ENCODE measurements at regions not wholly inside any gene's neighbourhood (a gene's known extent, or its start where the extent isn't known, plus 50 kb on each side); places are given as distances from the start of the nearest gene placed in this dataset.

GRCh38 chr4:62470020-62470419 lies 1269.9 kb downstream of the ADGRL3 start:
- no peak overlapping the region for H3K4me3 ChIP-seq (ENCODE audit: low read depth, low read length)
- no peak for TF ChIP-seq CTCF (conservative IDR thresholded peaks at IDR 0.05; ENCODE audit: low read depth, low read length)
- DNase-seq (ENCODE audit: low read depth): no peak

- no peak for TF ChIP-seq CTCF (conservative IDR thresholded peaks at IDR 0.05; ENCODE audit: low read depth, low read length)
- H3K4me3 ChIP-seq (ENCODE audit: low read depth, low read length): no peak overlapping the region
- DNase-seq (ENCODE audit: low read depth): no peak
These were observed 1261.8 kb downstream of the ADGRL3 start for GRCh38 chr4:62461961-62462360.

- DNase-seq (ENCODE audit: low read depth): no peak
- H3K4me3 ChIP-seq (ENCODE audit: low read depth, low read length): no peak overlapping the region
- TF ChIP-seq CTCF (conservative IDR thresholded peaks at IDR 0.05; ENCODE audit: low read depth, low read length): no peak
These were observed 1260.2 kb downstream of the ADGRL3 start for GRCh38 chr4:62460329-62460728.

- no peak for TF ChIP-seq CTCF (conservative IDR thresholded peaks at IDR 0.05; ENCODE audit: low read depth, low read length)
- H3K4me3 ChIP-seq (ENCODE audit: low read depth, low read length): no peak overlapping the region
- DNase-seq (ENCODE audit: low read depth): peak; percentile 1
These were observed 1257.2 kb downstream of the ADGRL3 start for GRCh38 chr4:62457356-62457755.

- peak; percentile 1 for DNase-seq (ENCODE audit: low read depth)
- no peak overlapping the region for H3K4me3 ChIP-seq (ENCODE audit: low read depth, low read length)
- TF ChIP-seq CTCF (conservative IDR thresholded peaks at IDR 0.05; ENCODE audit: low read depth, low read length): no peak
These were observed 1255.7 kb downstream of the ADGRL3 start for GRCh38 chr4:62455871-62456270.

- DNase-seq (ENCODE audit: low read depth): no peak
- no peak overlapping the region for H3K4me3 ChIP-seq (ENCODE audit: low read depth, low read length)
- TF ChIP-seq CTCF (conservative IDR thresholded peaks at IDR 0.05; ENCODE audit: low read depth, low read length): no peak
These were observed 1254.4 kb downstream of the ADGRL3 start for GRCh38 chr4:62454535-62454934.

GRCh38 chr4:62450740-62451139 lies 1250.6 kb downstream of the ADGRL3 start:
- no peak for DNase-seq (ENCODE audit: low read depth)
- no peak overlapping the region for H3K4me3 ChIP-seq (ENCODE audit: low read depth, low read length)
- no peak for TF ChIP-seq CTCF (conservative IDR thresholded peaks at IDR 0.05; ENCODE audit: low read depth, low read length)

All from choroid plexus epithelial cell (primary cell).